K562 (cell line): ENCODE measurements at regions not wholly inside any gene's neighbourhood (a gene's known extent, or its start where the extent isn't known, plus 50 kb on each side); places are given as distances from the start of the nearest gene placed in this dataset.
A peak's percentile ranks its signal among the peaks of the same experiment; 100 is the strongest.

Experiments used
- ASH1L ChIP-seq: fragments of 450-650 bp; IDR thresholded peaks from 2 replicates; pipeline ENCODE4 v1.6.1; 2018; ENCODE audit warnings: borderline replicate concordance, mild to moderate bottlenecking, low read depth; ENCODE audit not compliant: partially characterized antibody
- CBFA2T3 ChIP-seq: fragments of 450-650 bp; IDR thresholded peaks from 2 replicates; pipeline ENCODE4 v1.6.1; 2017
- CCAR2 ChIP-seq: fragments of 200-400 bp; formaldehyde crosslinking; IDR thresholded peaks from 2 replicates; pipeline ENCODE4 v1.6.1; 2017; ENCODE audit warnings: mild to moderate bottlenecking, low read depth, low read length
- ELF1 ChIP-seq: fragments of 200-800 bp; sonication (Bioruptor generic); IDR thresholded peaks from 2 replicates; pipeline ENCODE4 v1.6.1; 2016; ENCODE audit warnings: missing genetic modification characterization, missing compliant biosample characterization
- GABPA ChIP-seq: fragments of 200-800 bp; sonication (Bioruptor generic); conservative IDR thresholded peaks from 2 replicates; pipeline ENCODE4 v1.6.1; 2016; ENCODE audit warnings: low read depth, missing genetic modification characterization, missing compliant biosample characterization
- HDAC2 ChIP-seq: fragments of 450-650 bp; IDR thresholded peaks from 2 replicates; pipeline ENCODE4 v1.6.1; 2016; ENCODE audit warnings: mild to moderate bottlenecking
- KLF13 ChIP-seq: fragments of 450-650 bp; IDR thresholded peaks from 2 replicates; pipeline ENCODE4 v1.6.1; 2016; ENCODE audit warnings: missing genetic modification characterization, low read depth, mild to moderate bottlenecking, missing compliant biosample characterization, moderate library complexity, borderline replicate concordance
- L3MBTL2 ChIP-seq: fragments of 450-650 bp; IDR thresholded peaks from 2 replicates; pipeline ENCODE4 v1.6.1; 2016; ENCODE audit warnings: mild to moderate bottlenecking, moderate library complexity
- RBBP5 ChIP-seq: fragments of 200-600 bp; sonication (generic); IDR thresholded peaks from 2 replicates; pipeline ENCODE4 v1.6.1; 2012; ENCODE audit warnings: borderline replicate concordance, mild to moderate bottlenecking, low read length, control low read depth, inconsistent platforms; ENCODE audit not compliant: insufficient read depth, poor library complexity, severe bottlenecking
- REST ChIP-seq, 2 experiments: fragments of 450-650 bp; formaldehyde crosslinking in 1 of 2; IDR thresholded peaks; 2 replicates each; pipeline versions ENCODE4 v1.4.0 to v1.6.1; 2014 to 2020; ENCODE audit warnings: mild to moderate bottlenecking in 2 of 2, borderline replicate concordance in 1 of 2, low read depth in 1 of 2
- SREBF1 ChIP-seq: fragments of 150-350 bp; IDR thresholded peaks from 2 replicates; pipeline ENCODE4 v1.6.1; 2014; ENCODE audit warnings: antibody characterized with exemption, low read depth, low read length, borderline replicate concordance
- ZNF592 ChIP-seq: fragments of 450-650 bp; IDR thresholded peaks from 2 replicates; pipeline ENCODE4 v1.6.1; 2017; ENCODE audit warnings: antibody characterized with exemption, mild to moderate bottlenecking
- TF ChIP-seq, protein P1 (sequence below): fragments of 250-450 bp; sonication (Bioruptor Pico); IDR thresholded peaks from 2 replicates; pipeline ENCODE4 v1.5.1; 2021; ENCODE audit warnings: mild to moderate bottlenecking

GRCh38 chr12:126772171-126772864 is 1494.7 kb upstream of the TMEM132C start (continued):
- TF ChIP-seq ELF1 (tag) (peak; percentile 35; the same call in 1 of the 2 replicates), GABPA (tag) (peak; percentile 34; the same call in 1 of the 2 replicates), RBBP5 (peak; percentile 45), ASH1L (peak; percentile 44), HDAC2 (no peak; the same call in 1 of the 2 replicates), CBFA2T3 (peak; percentile 60; the same call in 1 of the 2 replicates), ZNF592 (no peak), L3MBTL2 (peak; percentile 56; the same call in 1 of the 2 replicates), CCAR2 (no peak), KLF13 (tag) (no peak), SREBF1 (no peak), REST (IDR thresholded peaks at IDR 0.05; ENCODE audit: borderline replicate concordance) (no peak), REST (CRISPR knock-in tag; IDR thresholded peaks at IDR 0.05; ENCODE audit: low read depth) (no peak)
- TF ChIP-seq, protein P1, sequence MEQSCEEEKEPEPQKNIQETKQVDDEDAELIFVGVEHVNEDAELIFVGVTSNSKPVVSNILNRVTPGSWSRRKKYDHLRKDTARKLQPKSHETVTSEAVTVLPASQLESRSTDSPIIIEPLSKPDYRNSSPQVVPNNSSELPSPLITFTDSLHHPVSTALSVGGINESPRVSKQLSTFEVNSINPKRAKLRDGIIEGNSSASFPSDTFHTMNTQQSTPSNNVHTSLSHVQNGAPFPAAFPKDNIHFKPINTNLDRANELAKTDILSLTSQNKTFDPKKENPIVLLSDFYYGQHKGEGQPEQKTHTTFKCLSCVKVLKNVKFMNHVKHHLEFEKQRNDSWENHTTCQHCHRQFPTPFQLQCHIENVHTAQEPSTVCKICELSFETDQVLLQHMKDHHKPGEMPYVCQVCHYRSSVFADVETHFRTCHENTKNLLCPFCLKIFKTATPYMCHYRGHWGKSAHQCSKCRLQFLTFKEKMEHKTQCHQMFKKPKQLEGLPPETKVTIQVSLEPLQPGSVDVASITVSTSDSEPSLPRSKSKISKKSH = no peak
